Lower lobe of right lung (tissue), 2 donors: ENCODE measurements at regions not wholly inside any gene's neighbourhood (a gene's known extent, or its start where the extent isn't known, plus 50 kb on each side); places are given as distances from the start of the nearest gene placed in this dataset.

ENCODE experiments used
- ATAC-seq, 2 donors: fragments of 200-7000 bp; cut with Tn5 transposase; one replicate each; pipeline ENCODE4 v1.9.1; 2020 to 2022; ENCODE audit warnings: mild to moderate bottlenecking in 2 of 2, moderate library complexity in 2 of 2
- DNase-seq: peaks from one replicate; pipeline ENCODE4 v3.0.0-alpha.2; 2020
- H3K27ac ChIP-seq: fragments of 200-600 bp; one replicate; pipeline ENCODE4 v1.8.0; 2022
- H3K27me3 ChIP-seq: fragments of 200-600 bp; one replicate; pipeline ENCODE4 v1.8.0; 2022; ENCODE audit warnings: low read depth
- H3K36me3 ChIP-seq: fragments of 200-600 bp; one replicate; pipeline ENCODE4 v1.8.0; 2022; ENCODE audit warnings: mild to moderate bottlenecking
- H3K4me1 ChIP-seq: fragments of 200-600 bp; one replicate; pipeline ENCODE4 v1.8.0; 2022
- H3K4me3 ChIP-seq: fragments of 200-600 bp; one replicate; pipeline ENCODE4 v1.8.0; 2022; ENCODE audit warnings: mild to moderate bottlenecking
- H3K9me3 ChIP-seq: fragments of 200-600 bp; one replicate; pipeline ENCODE4 v1.8.0; 2022
- CTCF ChIP-seq: fragments of 200-600 bp; IDR thresholded peaks from one replicate; pipeline ENCODE4 v1.8.0; 2022; ENCODE audit warnings: antibody characterized with exemption, mild to moderate bottlenecking
- intact Hi-C: fragments of 100-400 bp; cut with DNase I; formaldehyde crosslinking; loops from one replicate; pipeline ENCODE4 v1.11.0; 2022
- donor health status: DM: no; HTN: yes; CAD: no; lungs with severe emphysema.

DNA sequence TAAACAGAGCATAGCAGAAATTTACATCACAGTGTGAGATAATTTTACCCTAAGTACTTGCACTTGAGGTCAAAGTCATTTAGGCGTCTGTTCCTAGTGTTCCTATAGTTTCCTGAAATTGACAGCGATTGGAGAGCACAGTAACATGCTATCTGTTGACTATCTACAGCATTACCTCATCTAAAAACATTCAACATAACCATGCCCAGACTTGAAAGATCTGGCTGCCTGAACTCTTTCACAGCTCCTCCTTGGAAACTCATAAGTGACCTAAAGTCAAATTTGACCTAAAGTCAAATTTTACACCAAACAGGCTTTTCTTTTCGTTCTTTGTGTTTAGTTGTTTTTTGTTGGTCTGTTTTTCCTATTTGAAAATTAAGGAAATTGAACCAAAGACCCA lies 233.8 kb upstream of the UBASH3B start:
- DNase-seq: no peak
- Histone ChIP-seq H3K27ac (no peak overlapping the region), H3K36me3 (no peaks in the 10 kb centered on the region), H3K9me3 (no peaks in the 10 kb centered on the region), H3K27me3 (no peaks in the 10 kb centered on the region), H3K4me1 (no peaks in the 10 kb centered on the region), H3K4me3 (no peak overlapping the region)
- TF ChIP-seq CTCF: no peak
- intact Hi-C loops: no loop called here
- no peak for ATAC-seq

GRCh38 chr11:122418032-122418431 lies 237.5 kb upstream of the UBASH3B start:
- Histone ChIP-seq H3K36me3 (no peaks in the 10 kb centered on the region), H3K27me3 (no peaks in the 10 kb centered on the region), H3K4me3 (no peak overlapping the region), H3K27ac (no peak overlapping the region), H3K9me3 (peaks cover 12% of the 10 kb centered on the region), H3K4me1 (no peaks in the 10 kb centered on the region)
- DNase-seq: no peak
- TF ChIP-seq CTCF: no peak
- no peak for ATAC-seq
- intact Hi-C loops: no loop called here

DNA sequence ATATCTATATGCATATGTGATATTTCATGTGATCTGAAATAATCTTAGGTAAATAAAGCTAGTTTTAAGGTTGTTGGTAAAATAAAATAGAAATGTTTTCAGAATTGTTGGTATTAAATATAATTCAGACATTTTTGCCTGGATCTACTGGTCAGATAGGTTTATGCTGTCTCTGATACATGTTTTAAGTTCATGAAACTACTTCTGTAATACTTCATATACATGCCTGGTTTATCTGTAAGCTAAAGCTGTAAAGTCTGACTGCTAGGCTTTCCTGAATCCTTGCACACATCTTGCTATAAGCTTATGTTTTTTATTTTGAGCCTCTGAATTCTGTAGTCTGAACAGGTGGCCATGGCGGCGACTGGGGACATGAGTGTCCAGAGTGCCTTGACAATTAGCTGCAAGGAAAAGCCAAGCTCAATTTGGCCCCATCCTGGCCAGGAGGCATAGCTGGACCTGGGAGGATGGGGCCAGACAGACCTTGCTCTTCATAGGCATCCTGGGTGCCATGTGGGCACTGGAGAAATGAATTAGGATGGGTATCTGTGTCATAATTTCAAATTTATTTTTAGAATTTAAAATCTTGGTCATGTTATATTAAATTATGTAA lies 241.0 kb upstream of the UBASH3B start:
- Histone ChIP-seq H3K36me3 (no peaks in the 10 kb centered on the region), H3K4me1 (no peaks in the 10 kb centered on the region), H3K27me3 (no peaks in the 10 kb centered on the region), H3K9me3 (peaks cover 12% of the 10 kb centered on the region), H3K27ac (no peak overlapping the region), H3K4me3 (no peak overlapping the region)
- ATAC-seq: no peak
- no peak for TF ChIP-seq CTCF
- intact Hi-C loops: no loop called here
- no peak for DNase-seq

DNA sequence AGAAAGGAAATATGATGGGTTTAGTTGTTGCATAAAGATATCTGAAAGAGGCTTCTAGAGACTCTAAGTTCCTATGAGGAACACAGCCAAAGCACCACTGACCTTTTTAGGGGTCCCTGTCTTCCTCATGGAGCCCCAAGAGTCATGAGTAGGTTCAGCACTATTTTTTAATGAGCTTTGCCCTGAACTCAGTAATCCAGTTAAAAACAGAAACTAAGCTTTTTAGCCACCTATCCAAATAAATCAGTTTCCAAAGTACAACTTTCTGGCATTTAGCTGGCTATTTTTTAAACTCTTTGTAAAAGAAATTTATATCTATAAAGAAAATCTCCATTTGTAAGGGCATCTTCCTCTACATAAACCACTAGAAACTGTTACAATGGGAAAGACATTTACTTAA lies 241.8 kb upstream of the UBASH3B start:
- TF ChIP-seq CTCF: no peak
- Histone ChIP-seq H3K27ac (no peak overlapping the region), H3K4me1 (no peaks in the 10 kb centered on the region), H3K36me3 (no peaks in the 10 kb centered on the region), H3K9me3 (peaks cover 12% of the 10 kb centered on the region), H3K27me3 (no peaks in the 10 kb centered on the region), H3K4me3 (no peak overlapping the region)
- intact Hi-C loops: no loop called here
- DNase-seq: no peak
- no peak for ATAC-seq

- ATAC-seq: no peak
Measured at GRCh38 chr11:122412581-122412980, 242.9 kb upstream of the UBASH3B start.

More at GRCh38 chr11:122412581-122412980, 242.9 kb upstream of the UBASH3B start:
- no peaks in the 10 kb centered on the region for H3K36me3 ChIP-seq
- intact Hi-C loops: no loop called here
- no peak overlapping the region for H3K27ac ChIP-seq
- no peaks in the 10 kb centered on the region for H3K4me1 ChIP-seq
- H3K4me3 ChIP-seq: no peak overlapping the region
- no peak for DNase-seq
- H3K9me3 ChIP-seq: peaks cover 12% of the 10 kb centered on the region
- TF ChIP-seq CTCF: no peak
- H3K27me3 ChIP-seq: no peaks in the 10 kb centered on the region
